DND-41 (cell line): ENCODE measurements at regions not wholly inside any gene's neighbourhood (a gene's known extent, or its start where the extent isn't known, plus 50 kb on each side); places are given as distances from the start of the nearest gene placed in this dataset.

ENCODE experiments used
- EZH2 ChIP-seq: IDR thresholded peaks from 3 replicates; pipeline ENCODE4 v1.6.1; 2012; ENCODE audit warnings: borderline replicate concordance, low read depth, mild to moderate bottlenecking, moderate library complexity, low read length, inconsistent platforms; ENCODE audit not compliant: severe bottlenecking
- TF ChIP-seq, protein P1 (sequence below): IDR thresholded peaks from 2 replicates; pipeline ENCODE4 v1.5.1; 2012; ENCODE audit warnings: borderline replicate concordance, low read length, moderate library complexity, mild to moderate bottlenecking; ENCODE audit not compliant: poor library complexity, severe bottlenecking; ENCODE audit errors: extremely low read depth

GRCh38 chr5:4222147-4222546 lies 626.5 kb downstream of the IRX1 start:
- TF ChIP-seq, protein P1, sequence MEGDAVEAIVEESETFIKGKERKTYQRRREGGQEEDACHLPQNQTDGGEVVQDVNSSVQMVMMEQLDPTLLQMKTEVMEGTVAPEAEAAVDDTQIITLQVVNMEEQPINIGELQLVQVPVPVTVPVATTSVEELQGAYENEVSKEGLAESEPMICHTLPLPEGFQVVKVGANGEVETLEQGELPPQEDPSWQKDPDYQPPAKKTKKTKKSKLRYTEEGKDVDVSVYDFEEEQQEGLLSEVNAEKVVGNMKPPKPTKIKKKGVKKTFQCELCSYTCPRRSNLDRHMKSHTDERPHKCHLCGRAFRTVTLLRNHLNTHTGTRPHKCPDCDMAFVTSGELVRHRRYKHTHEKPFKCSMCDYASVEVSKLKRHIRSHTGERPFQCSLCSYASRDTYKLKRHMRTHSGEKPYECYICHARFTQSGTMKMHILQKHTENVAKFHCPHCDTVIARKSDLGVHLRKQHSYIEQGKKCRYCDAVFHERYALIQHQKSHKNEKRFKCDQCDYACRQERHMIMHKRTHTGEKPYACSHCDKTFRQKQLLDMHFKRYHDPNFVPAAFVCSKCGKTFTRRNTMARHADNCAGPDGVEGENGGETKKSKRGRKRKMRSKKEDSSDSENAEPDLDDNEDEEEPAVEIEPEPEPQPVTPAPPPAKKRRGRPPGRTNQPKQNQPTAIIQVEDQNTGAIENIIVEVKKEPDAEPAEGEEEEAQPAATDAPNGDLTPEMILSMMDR: no peak
- no peak for TF ChIP-seq EZH2
